ENCODE measurements at regions not wholly inside any gene's neighbourhood (a gene's known extent, or its start where the extent isn't known, plus 50 kb on each side); places are given as distances from the start of the nearest gene placed in this dataset. TPM values are rescaled to one million over a fixed set of nuclear protein-coding genes. Genes with fewer than 3 reads are reported as not detected.

DNA sequence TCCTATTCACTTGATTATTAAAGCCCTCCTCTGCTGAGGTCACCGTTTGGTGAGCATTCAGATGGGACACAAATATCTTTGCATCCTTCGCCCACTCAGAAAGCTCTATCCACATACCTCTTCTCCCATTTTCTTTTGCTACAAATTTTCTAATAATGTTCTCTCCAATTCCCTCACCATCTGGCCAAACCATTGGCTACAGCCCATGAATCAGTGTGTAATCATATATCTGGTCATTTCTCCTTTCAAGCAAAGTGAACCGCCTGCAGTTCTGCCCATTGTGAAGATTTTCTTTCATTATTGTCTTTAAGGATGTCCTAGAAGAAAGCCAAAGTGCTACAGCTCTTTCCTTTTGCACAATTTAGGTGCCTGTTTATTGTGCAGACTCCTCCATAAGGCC lies 54.2 kb upstream of the DAPK1 start:
- no peak overlapping the region for H3K4me3 ChIP-seq
- no peak for ATAC-seq
- H3K9me3 ChIP-seq: no peaks in the 10 kb centered on the region
- no peak for TF ChIP-seq POLR2A (IDR thresholded peaks at IDR 0.05)
- TF ChIP-seq, protein P1, sequence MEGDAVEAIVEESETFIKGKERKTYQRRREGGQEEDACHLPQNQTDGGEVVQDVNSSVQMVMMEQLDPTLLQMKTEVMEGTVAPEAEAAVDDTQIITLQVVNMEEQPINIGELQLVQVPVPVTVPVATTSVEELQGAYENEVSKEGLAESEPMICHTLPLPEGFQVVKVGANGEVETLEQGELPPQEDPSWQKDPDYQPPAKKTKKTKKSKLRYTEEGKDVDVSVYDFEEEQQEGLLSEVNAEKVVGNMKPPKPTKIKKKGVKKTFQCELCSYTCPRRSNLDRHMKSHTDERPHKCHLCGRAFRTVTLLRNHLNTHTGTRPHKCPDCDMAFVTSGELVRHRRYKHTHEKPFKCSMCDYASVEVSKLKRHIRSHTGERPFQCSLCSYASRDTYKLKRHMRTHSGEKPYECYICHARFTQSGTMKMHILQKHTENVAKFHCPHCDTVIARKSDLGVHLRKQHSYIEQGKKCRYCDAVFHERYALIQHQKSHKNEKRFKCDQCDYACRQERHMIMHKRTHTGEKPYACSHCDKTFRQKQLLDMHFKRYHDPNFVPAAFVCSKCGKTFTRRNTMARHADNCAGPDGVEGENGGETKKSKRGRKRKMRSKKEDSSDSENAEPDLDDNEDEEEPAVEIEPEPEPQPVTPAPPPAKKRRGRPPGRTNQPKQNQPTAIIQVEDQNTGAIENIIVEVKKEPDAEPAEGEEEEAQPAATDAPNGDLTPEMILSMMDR (IDR thresholded peaks at IDR 0.05): no peak
- H3K36me3 ChIP-seq (replicated peaks in 1 of 2; ENCODE audit: insufficient read depth in 1 of 2, low read depth in 2 of 2): no peaks in the 10 kb centered on the region
- 94 to 97% methylated on average over 3 of the region's 3 CpGs for WGBS, 2 donors
- intact Hi-C loops (cut with DNase I): no loop called here
- no peak overlapping the region for H3K27ac ChIP-seq
- peaks cover 11% of the 10 kb centered on the region for H3K4me1 ChIP-seq
- no peaks in the 10 kb centered on the region for H3K27me3 ChIP-seq
- no peak for DNase-seq

DNA sequence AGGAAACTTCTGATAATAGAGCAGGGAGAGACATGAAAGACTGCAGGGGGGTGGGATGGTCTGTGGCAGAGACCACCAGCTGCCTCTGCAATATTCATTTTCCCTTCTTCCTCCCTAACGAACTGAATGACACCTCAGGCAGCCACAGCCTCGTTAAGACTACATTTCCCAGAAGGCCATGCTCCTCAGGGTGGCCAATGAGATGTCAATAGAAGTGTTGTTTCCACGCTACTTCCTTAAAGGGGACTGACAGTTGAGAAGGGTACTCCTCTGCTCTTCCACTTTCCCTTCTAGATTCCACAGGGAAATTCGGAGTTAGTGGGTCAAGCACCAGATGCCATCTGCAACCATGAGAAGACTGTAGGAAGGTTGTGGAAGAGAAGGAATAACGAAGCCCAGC lies 52.0 kb upstream of the DAPK1 start:
- H3K27ac ChIP-seq: no peak overlapping the region
- H3K9me3 ChIP-seq: no peaks in the 10 kb centered on the region
- no peak for TF ChIP-seq POLR2A (IDR thresholded peaks at IDR 0.05)
- TF ChIP-seq, protein P1 (IDR thresholded peaks at IDR 0.05): no peak
- 26 to 39% methylated on average over 5 of the region's 5 CpGs for WGBS, 2 donors
- H3K36me3 ChIP-seq (replicated peaks in 1 of 2; ENCODE audit: insufficient read depth in 1 of 2, low read depth in 2 of 2): no peaks in the 10 kb centered on the region
- H3K4me3 ChIP-seq: no peak overlapping the region
- DNase-seq (peak; percentile 51 to 65 (median 60)), ATAC-seq (peak; percentile 74)
- peaks cover 20% of the 10 kb centered on the region for H3K4me1 ChIP-seq
- intact Hi-C loops (cut with DNase I): no loop called here
- no peaks in the 10 kb centered on the region for H3K27me3 ChIP-seq

DNA sequence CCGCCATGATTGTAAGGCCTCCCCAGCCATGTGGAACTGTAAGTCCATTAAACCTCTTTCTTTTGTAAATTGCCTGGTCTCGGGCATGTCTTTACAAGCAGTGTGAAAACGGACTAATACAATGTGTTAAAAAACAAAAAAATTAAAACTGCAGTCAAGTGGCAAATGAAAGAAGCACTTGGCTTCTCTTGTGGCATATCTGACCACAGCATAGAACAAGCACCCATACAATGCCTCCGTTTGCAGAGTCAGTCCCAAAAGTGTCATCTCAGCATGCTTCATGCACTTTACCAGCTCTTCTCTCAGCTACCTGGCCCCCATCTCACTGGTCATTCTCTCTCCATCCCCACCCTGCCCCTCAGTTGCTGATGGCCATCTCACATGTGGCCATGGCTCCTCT lies 51.1 kb upstream of the DAPK1 start:
- Histone ChIP-seq H3K27me3 (no peaks in the 10 kb centered on the region), H3K4me1 (peaks cover 29% of the 10 kb centered on the region), H3K9me3 (no peaks in the 10 kb centered on the region), H3K27ac (no peak overlapping the region), H3K4me3 (no peak overlapping the region), H3K36me3 (replicated peaks in 1 of 2; ENCODE audit: insufficient read depth in 1 of 2, low read depth in 2 of 2) (no peaks in the 10 kb centered on the region)
- intact Hi-C loops (cut with DNase I): no loop called here
- DNase-seq (no peak), ATAC-seq (no peak)
- 84 to 97% methylated on average over 4 of the region's 4 CpGs for WGBS, 2 donors
- TF ChIP-seq, protein P1 (IDR thresholded peaks at IDR 0.05): no peak
- TF ChIP-seq POLR2A (IDR thresholded peaks at IDR 0.05): no peak

DNA sequence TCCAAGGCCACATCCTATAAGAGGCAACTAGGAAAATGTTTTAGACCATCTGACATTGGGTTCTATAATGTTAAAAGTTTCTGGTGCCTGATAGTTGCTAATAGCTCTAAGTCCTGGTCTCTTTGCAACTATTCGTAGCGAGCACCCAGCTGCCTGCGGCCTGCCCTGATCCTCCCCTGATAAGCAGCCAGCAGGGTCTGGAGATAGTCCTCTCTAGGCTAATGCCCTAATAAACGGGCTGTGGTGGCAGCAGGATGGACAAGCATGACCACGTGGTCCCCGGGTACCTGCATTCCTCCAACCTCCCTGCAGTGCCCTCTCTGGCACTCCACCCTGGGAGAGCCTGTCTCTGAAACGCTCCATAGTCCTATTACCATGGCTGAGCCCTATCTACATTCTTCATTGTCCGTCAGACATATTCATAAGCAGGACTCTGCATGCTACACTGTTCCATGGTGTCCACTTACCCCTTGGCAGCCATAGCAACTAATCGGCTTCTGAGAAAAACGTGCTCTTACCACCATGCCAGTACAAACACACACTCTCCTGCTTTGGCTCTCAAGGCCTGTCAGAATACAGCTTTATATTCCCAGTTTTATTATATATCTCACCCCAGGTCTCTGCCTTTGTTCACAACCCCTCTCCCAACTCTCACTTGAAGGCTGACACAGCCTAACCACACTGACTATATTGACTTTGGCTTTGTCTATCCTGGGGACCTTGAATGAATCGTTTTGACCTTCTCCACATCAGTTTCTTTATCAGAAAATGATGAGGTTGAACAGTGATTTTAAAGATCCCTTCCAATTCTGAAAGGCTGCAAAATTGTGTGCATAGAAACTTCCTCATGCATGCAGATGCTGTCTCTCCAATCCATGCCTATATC lies 49.9 kb upstream of the DAPK1 start:
- Histone ChIP-seq H3K27ac (peak overlapping the region in 3 of 4 donors; percentile 22 to 61 (median 50)), H3K4me1 (peaks cover 35% of the 10 kb centered on the region), H3K36me3 (replicated peaks in 1 of 2; ENCODE audit: insufficient read depth in 1 of 2, low read depth in 2 of 2) (no peaks in the 10 kb centered on the region), H3K9me3 (no peaks in the 10 kb centered on the region), H3K4me3 (no peak overlapping the region), H3K27me3 (no peaks in the 10 kb centered on the region)
- ATAC-seq: peak; percentile 69
- intact Hi-C loops (cut with DNase I): no loop called here
- DNase-seq: peak; percentile 19 to 59 (median 33)
- TF ChIP-seq, protein P1 (IDR thresholded peaks at IDR 0.05): no peak
- TF ChIP-seq POLR2A (IDR thresholded peaks at IDR 0.05): no peak
- 41 to 47% methylated on average over 8 to 11 of the region's 11 CpGs for WGBS, 2 donors

Small RNA genes in the stretch of these regions (small RNA-seq; reads per million reads assigned to genes)
- gene AL353752.1: not detected
- not detected for gene RF00568
